Spleen (tissue), 7 donors: ENCODE measurements at regions not wholly inside any gene's neighbourhood (a gene's known extent, or its start where the extent isn't known, plus 50 kb on each side); places are given as distances from the start of the nearest gene placed in this dataset.

ENCODE experiments used
- POLR2A ChIP-seq, 3 donors: fragments of 450-650 bp; IDR thresholded peaks; one replicate each; pipeline ENCODE4 v1.5.1; 2017; ENCODE audit warnings: antibody characterized with exemption in 3 of 3, mild to moderate bottlenecking in 1 of 3
- POLR2AphosphoS5 ChIP-seq, 3 donors: sonication (generic); formaldehyde crosslinking; IDR thresholded peaks; one replicate each; pipeline ENCODE4 v1.5.1; 2017; ENCODE audit warnings: antibody characterized with exemption in 3 of 3
- TF ChIP-seq, protein P1 (sequence below), 11 experiments: fragments of 200-600 bp in 7 of 11; fragments of 450-650 bp in 4 of 11; sonication (generic) in 4 of 11; IDR thresholded peaks in 8 of 11; conservative IDR thresholded peaks in 3 of 11; 1 replicate in 7 of 11; 2 replicates in 4 of 11; pipeline versions ENCODE4 v1.4.0 to v1.8.0; 2016 to 2021; ENCODE audit warnings: antibody characterized with exemption in 11 of 11, inconsistent platforms in 4 of 11, mild to moderate bottlenecking in 1 of 11
- donor health status: DM: no; HTN: no; CAD: no; lungs with moderate emphysema.
- donor health status: DM: no; HTN: no; CAD: no.
- donor health status: DM: no; HTN: no; CAD: no.

DNA sequence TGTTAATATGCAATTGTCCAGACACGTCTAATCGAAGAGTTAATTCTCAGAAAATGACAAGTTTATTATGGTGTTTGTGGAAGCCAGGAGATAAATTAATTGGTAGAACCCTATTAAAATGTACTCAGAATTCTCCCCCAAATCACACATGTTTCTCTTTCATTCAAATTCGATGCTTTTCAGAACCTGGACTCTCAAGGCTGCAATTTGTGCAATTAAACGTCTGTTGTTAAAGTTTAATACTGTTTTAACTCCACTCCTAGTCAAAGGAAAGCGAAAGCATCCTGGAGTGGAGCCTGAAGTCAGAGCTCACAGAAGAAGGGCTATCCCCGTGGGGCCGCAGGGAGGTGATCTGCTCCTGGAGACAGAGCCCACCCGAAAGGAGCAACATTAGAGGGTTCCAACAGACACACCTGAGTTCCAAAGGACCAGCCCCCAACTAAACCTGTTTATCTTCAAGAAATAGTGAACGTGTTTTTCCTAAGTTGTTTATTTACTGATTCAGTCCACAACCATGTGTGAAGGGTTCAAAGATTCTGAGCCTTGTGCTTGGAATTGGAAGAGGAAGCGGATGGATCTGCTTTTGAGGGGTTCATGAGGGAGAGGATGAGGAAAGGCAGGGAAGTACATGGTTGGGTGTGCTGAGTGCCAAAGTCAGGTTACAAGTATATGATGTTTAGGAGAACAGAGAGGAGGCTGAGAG is 68.0 kb upstream of the AKT3 start:
- TF ChIP-seq, protein P1, sequence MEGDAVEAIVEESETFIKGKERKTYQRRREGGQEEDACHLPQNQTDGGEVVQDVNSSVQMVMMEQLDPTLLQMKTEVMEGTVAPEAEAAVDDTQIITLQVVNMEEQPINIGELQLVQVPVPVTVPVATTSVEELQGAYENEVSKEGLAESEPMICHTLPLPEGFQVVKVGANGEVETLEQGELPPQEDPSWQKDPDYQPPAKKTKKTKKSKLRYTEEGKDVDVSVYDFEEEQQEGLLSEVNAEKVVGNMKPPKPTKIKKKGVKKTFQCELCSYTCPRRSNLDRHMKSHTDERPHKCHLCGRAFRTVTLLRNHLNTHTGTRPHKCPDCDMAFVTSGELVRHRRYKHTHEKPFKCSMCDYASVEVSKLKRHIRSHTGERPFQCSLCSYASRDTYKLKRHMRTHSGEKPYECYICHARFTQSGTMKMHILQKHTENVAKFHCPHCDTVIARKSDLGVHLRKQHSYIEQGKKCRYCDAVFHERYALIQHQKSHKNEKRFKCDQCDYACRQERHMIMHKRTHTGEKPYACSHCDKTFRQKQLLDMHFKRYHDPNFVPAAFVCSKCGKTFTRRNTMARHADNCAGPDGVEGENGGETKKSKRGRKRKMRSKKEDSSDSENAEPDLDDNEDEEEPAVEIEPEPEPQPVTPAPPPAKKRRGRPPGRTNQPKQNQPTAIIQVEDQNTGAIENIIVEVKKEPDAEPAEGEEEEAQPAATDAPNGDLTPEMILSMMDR (IDR thresholded peaks at IDR 0.05 in 8 of 11, conservative IDR thresholded peaks at IDR 0.05 in 3 of 11), result no peak
- no peak for TF ChIP-seq POLR2A (IDR thresholded peaks at IDR 0.05)
- TF ChIP-seq POLR2AphosphoS5 (IDR thresholded peaks at IDR 0.05), result no peak
